GM18873 (cell line): ENCODE measurements at regions not wholly inside any gene's neighbourhood (a gene's known extent, or its start where the extent isn't known, plus 50 kb on each side); places are given as distances from the start of the nearest gene placed in this dataset.
"Not testable (repeated sequence)": the region's sequence is repeated elsewhere in the genome, so short reads cannot be mapped to it uniquely, and the experiment has no call there.

Experiments
- ATAC-seq: cut with Tn5 transposase; IDR thresholded peaks from one replicate; pipeline ENCODE4 v1.9.1; 2021; ENCODE audit warnings: mild to moderate bottlenecking, moderate library complexity, moderate number of reproducible peaks; ENCODE audit not compliant: unreplicated experiment, low FRiP score

GRCh38 chr21:35982717-35983116 lies 77.6 kb downstream of the SETD4 start:
- no peak for ATAC-seq

GRCh38 chr21:35981514-35982070 lies 78.7 kb downstream of the SETD4 start:
- ATAC-seq, result no peak

GRCh38 chr21:35980821-35981220 lies 79.5 kb downstream of the SETD4 start:
- no peak for ATAC-seq

GRCh38 chr21:35977860-35978259 lies 82.5 kb downstream of the SETD4 start:
- ATAC-seq, result not testable (repeated sequence)

GRCh38 chr21:35976929-35977328 lies 83.4 kb downstream of the SETD4 start:
- ATAC-seq, result no peak

GRCh38 chr21:35976481-35976880 lies 83.8 kb downstream of the SETD4 start:
- no peak for ATAC-seq

GRCh38 chr21:35974775-35975174 lies 85.6 kb downstream of the SETD4 start:
- ATAC-seq, result no peak

GRCh38 chr21:35971824-35972223 lies 88.5 kb downstream of the SETD4 start:
- no peak for ATAC-seq

GRCh38 chr21:35969281-35969680 lies 91.0 kb downstream of the SETD4 start:
- ATAC-seq, result no peak

GRCh38 chr21:35968564-35968963 lies 91.8 kb downstream of the SETD4 start:
- no peak for ATAC-seq

- no peak for ATAC-seq
These were observed 94.6 kb downstream of the SETD4 start for GRCh38 chr21:35965699-35966098.

- no peak for ATAC-seq
These were observed 96.3 kb downstream of the SETD4 start for GRCh38 chr21:35963920-35964451.

- ATAC-seq, result no peak
These were observed 97.4 kb downstream of the SETD4 start for GRCh38 chr21:35962917-35963316.

- no peak for ATAC-seq
These were observed 106.3 kb downstream of the SETD4 start for GRCh38 chr21:35954066-35954465.

- no peak for ATAC-seq
These were observed 106.7 kb downstream of the SETD4 start for GRCh38 chr21:35953597-35953996.

- ATAC-seq, result no peak
These were observed 107.5 kb downstream of the SETD4 start for GRCh38 chr21:35952651-35953340.

- ATAC-seq, result no peak
These were observed 111.3 kb downstream of the SETD4 start for GRCh38 chr21:35948982-35949381.

- no peak for ATAC-seq
These were observed 115.1 kb downstream of the SETD4 start for GRCh38 chr21:35945089-35945671.

GRCh38 chr21:35943752-35944151 lies 116.6 kb downstream of the SETD4 start:
- ATAC-seq, result no peak

GRCh38 chr21:35942211-35943144 lies 117.8 kb downstream of the SETD4 start:
- ATAC-seq, result no peak
